Liver (tissue), 8 donors: ENCODE measurements at regions not wholly inside any gene's neighbourhood (a gene's known extent, or its start where the extent isn't known, plus 50 kb on each side); places are given as distances from the start of the nearest gene placed in this dataset.

Experiments
- DNase-seq: peaks from one replicate; pipeline ENCODE4 v3.0.0-alpha.2; 2017; ENCODE audit warnings: low spot score
- H3K27ac ChIP-seq, 2 donors: one replicate each; pipeline ENCODE4 v1.7.0; 2013; ENCODE audit warnings: inconsistent platforms in 2 of 2, low read length in 2 of 2, control low read depth in 1 of 2, low read depth in 1 of 2, mild to moderate bottlenecking in 1 of 2
- H3K27me3 ChIP-seq, 4 donors: one replicate each; pipeline versions ENCODE4 v1.6.1 to v1.7.0; 2013; ENCODE audit warnings: low read length in 3 of 4, inconsistent platforms in 1 of 4, mild to moderate bottlenecking in 1 of 4, moderate library complexity in 1 of 4; ENCODE audit not compliant: control insufficient read depth in 4 of 4, insufficient read depth in 4 of 4
- H3K36me3 ChIP-seq, 4 donors: one replicate each; pipeline versions ENCODE4 v1.6.1 to v1.7.0; 2013; ENCODE audit warnings: low read length in 3 of 4, mild to moderate bottlenecking in 3 of 4, low read depth in 1 of 4, moderate library complexity in 1 of 4; ENCODE audit not compliant: control insufficient read depth in 4 of 4, insufficient read depth in 3 of 4
- H3K4me1 ChIP-seq, 4 donors: one replicate each; pipeline versions ENCODE4 v1.6.1 to v1.7.0; 2013; ENCODE audit warnings: low read length in 3 of 4, mild to moderate bottlenecking in 3 of 4, moderate library complexity in 1 of 4; ENCODE audit not compliant: control insufficient read depth in 4 of 4, insufficient read depth in 4 of 4
- H3K4me3 ChIP-seq, 3 donors: one replicate each; pipeline versions ENCODE4 v1.6.1 to v1.7.0; 2013; ENCODE audit warnings: low read length in 3 of 3, control low read depth in 1 of 3, low read depth in 1 of 3, mild to moderate bottlenecking in 1 of 3
- H3K9ac ChIP-seq, 2 donors: one replicate each; pipeline ENCODE4 v1.7.0; 2013; ENCODE audit warnings: low read length in 2 of 2, mild to moderate bottlenecking in 2 of 2, moderate library complexity in 2 of 2, control low read depth in 1 of 2, low read depth in 1 of 2
- H3K9me3 ChIP-seq, 4 donors: one replicate each; pipeline versions ENCODE4 v1.6.1 to v1.7.0; 2013; ENCODE audit warnings: low read length in 3 of 4; ENCODE audit not compliant: control insufficient read depth in 4 of 4
- EGR1 ChIP-seq, 2 donors: IDR thresholded peaks; 2 replicates each; pipeline ENCODE4 v1.6.1; 2016 to 2018; ENCODE audit warnings: antibody characterized with exemption in 2 of 2, low read depth in 2 of 2
- FOXA2 ChIP-seq: IDR thresholded peaks from 2 replicates; pipeline ENCODE4 v1.6.1; 2016; ENCODE audit warnings: antibody characterized with exemption
- HNF4A ChIP-seq, 2 donors: conservative IDR thresholded peaks; 2 replicates each; pipeline ENCODE4 v1.6.1; 2016; ENCODE audit warnings: antibody characterized with exemption in 2 of 2, mild to moderate bottlenecking in 2 of 2
- HNF4G ChIP-seq: IDR thresholded peaks from 2 replicates; pipeline ENCODE4 v1.6.1; 2016; ENCODE audit warnings: antibody characterized with exemption
- JUND ChIP-seq, 2 donors: IDR thresholded peaks; 2 replicates each; pipeline ENCODE4 v1.6.1; 2016; ENCODE audit warnings: antibody characterized with exemption in 2 of 2
- NR2F2 ChIP-seq: IDR thresholded peaks from 2 replicates; pipeline ENCODE4 v1.6.1; 2016; ENCODE audit warnings: antibody characterized with exemption
- RAD21 ChIP-seq, 2 donors: IDR thresholded peaks; 2 replicates each; pipeline ENCODE4 v1.6.1; 2016; ENCODE audit warnings: antibody characterized with exemption in 2 of 2, mild to moderate bottlenecking in 2 of 2
- RXRA ChIP-seq, 2 donors: IDR thresholded peaks; 2 replicates each; pipeline ENCODE4 v1.6.1; 2017 to 2018; ENCODE audit warnings: antibody characterized with exemption in 2 of 2, mild to moderate bottlenecking in 1 of 2
- SP1 ChIP-seq: IDR thresholded peaks from 2 replicates; pipeline ENCODE4 v1.6.1; 2018; ENCODE audit warnings: antibody characterized with exemption, mild to moderate bottlenecking
- YY1 ChIP-seq: IDR thresholded peaks from 2 replicates; pipeline ENCODE4 v1.6.1; 2016; ENCODE audit warnings: antibody characterized with exemption, mild to moderate bottlenecking
- WGBS: extraction: QIAGEN DNeasy Blood & Tissue Kit; methylation state at CpG from one replicate; pipeline ENCODE4 v1.1.7; 2013; 5-methylcytosine and 5-hydroxymethylcytosine counted together
- TF ChIP-seq, protein P1 (sequence below): IDR thresholded peaks from 2 replicates; pipeline ENCODE4 v1.6.1; 2016; ENCODE audit warnings: antibody characterized with exemption, mild to moderate bottlenecking
- TF ChIP-seq, protein P2 (sequence below): fragments of 150-350 bp; IDR thresholded peaks from 2 replicates; pipeline ENCODE4 v1.5.1; 2017; ENCODE audit warnings: improper control_type of control experiment, low read depth, low read length; ENCODE audit not compliant: missing input control
- TF ChIP-seq, protein P3 (sequence below): IDR thresholded peaks from 2 replicates; pipeline ENCODE4 v1.6.1; 2016; ENCODE audit warnings: antibody characterized with exemption
- TF ChIP-seq, protein P4 (sequence below): IDR thresholded peaks from 2 replicates; pipeline ENCODE4 v1.6.1; 2016; ENCODE audit warnings: antibody characterized with exemption
- donor health status: healthy.
- donor health status: healthy.
- donor health status: healthy.
- donor health status: healthy.
- donor health status: healthy.

GRCh38 chr4:31392923-31393322, 672.8 kb downstream of the PCDH7 start (continued):
- TF ChIP-seq, protein P1, sequence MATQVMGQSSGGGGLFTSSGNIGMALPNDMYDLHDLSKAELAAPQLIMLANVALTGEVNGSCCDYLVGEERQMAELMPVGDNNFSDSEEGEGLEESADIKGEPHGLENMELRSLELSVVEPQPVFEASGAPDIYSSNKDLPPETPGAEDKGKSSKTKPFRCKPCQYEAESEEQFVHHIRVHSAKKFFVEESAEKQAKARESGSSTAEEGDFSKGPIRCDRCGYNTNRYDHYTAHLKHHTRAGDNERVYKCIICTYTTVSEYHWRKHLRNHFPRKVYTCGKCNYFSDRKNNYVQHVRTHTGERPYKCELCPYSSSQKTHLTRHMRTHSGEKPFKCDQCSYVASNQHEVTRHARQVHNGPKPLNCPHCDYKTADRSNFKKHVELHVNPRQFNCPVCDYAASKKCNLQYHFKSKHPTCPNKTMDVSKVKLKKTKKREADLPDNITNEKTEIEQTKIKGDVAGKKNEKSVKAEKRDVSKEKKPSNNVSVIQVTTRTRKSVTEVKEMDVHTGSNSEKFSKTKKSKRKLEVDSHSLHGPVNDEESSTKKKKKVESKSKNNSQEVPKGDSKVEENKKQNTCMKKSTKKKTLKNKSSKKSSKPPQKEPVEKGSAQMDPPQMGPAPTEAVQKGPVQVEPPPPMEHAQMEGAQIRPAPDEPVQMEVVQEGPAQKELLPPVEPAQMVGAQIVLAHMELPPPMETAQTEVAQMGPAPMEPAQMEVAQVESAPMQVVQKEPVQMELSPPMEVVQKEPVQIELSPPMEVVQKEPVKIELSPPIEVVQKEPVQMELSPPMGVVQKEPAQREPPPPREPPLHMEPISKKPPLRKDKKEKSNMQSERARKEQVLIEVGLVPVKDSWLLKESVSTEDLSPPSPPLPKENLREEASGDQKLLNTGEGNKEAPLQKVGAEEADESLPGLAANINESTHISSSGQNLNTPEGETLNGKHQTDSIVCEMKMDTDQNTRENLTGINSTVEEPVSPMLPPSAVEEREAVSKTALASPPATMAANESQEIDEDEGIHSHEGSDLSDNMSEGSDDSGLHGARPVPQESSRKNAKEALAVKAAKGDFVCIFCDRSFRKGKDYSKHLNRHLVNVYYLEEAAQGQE = no peak
- TF ChIP-seq EGR1 (IDR thresholded peaks at IDR 0.05; ENCODE audit: low read depth in 2 of 2) (no peak), HNF4A (conservative IDR thresholded peaks at IDR 0.05) (no peak)

DNA sequence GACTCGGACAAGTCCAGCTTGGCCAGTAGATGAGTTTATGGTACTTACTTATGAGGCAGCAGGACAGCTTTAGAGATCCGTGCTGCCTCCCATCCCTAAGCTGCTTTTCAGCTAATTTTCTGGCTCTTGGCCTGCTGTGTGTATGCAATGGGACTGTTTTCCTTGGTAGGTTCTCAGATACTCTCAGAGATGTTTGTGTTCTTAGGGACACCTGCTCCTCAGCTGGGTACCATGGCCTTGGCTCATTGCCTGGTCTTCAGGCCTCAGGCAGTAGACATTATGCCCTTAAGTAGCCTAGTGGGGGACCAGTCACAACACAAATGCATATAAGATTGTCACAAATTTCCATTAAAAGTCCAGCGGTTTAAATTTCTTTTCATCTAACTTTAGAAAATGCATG, 688.0 kb downstream of the PCDH7 start:
- no peak for DNase-seq
- H3K27ac ChIP-seq = no peak overlapping the region
- TF ChIP-seq RXRA (IDR thresholded peaks at IDR 0.05) (no peak), JUND (IDR thresholded peaks at IDR 0.05) (no peak), SP1 (no peak), NR2F2 (no peak), RAD21 (IDR thresholded peaks at IDR 0.05) (no peak), HNF4A (conservative IDR thresholded peaks at IDR 0.05) (no peak), YY1 (no peak), HNF4G (no peak), FOXA2 (no peak)
- TF ChIP-seq, protein P2, sequence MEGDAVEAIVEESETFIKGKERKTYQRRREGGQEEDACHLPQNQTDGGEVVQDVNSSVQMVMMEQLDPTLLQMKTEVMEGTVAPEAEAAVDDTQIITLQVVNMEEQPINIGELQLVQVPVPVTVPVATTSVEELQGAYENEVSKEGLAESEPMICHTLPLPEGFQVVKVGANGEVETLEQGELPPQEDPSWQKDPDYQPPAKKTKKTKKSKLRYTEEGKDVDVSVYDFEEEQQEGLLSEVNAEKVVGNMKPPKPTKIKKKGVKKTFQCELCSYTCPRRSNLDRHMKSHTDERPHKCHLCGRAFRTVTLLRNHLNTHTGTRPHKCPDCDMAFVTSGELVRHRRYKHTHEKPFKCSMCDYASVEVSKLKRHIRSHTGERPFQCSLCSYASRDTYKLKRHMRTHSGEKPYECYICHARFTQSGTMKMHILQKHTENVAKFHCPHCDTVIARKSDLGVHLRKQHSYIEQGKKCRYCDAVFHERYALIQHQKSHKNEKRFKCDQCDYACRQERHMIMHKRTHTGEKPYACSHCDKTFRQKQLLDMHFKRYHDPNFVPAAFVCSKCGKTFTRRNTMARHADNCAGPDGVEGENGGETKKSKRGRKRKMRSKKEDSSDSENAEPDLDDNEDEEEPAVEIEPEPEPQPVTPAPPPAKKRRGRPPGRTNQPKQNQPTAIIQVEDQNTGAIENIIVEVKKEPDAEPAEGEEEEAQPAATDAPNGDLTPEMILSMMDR = no peak
- TF ChIP-seq, protein P3, sequence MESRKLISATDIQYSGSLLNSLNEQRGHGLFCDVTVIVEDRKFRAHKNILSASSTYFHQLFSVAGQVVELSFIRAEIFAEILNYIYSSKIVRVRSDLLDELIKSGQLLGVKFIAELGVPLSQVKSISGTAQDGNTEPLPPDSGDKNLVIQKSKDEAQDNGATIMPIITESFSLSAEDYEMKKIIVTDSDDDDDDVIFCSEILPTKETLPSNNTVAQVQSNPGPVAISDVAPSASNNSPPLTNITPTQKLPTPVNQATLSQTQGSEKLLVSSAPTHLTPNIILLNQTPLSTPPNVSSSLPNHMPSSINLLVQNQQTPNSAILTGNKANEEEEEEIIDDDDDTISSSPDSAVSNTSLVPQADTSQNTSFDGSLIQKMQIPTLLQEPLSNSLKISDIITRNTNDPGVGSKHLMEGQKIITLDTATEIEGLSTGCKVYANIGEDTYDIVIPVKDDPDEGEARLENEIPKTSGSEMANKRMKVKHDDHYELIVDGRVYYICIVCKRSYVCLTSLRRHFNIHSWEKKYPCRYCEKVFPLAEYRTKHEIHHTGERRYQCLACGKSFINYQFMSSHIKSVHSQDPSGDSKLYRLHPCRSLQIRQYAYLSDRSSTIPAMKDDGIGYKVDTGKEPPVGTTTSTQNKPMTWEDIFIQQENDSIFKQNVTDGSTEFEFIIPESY = no peak
- TF ChIP-seq, protein P4, sequence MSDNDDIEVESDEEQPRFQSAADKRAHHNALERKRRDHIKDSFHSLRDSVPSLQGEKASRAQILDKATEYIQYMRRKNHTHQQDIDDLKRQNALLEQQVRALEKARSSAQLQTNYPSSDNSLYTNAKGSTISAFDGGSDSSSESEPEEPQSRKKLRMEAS = no peak
- TF ChIP-seq, protein P1 = no peak
- H3K9ac ChIP-seq = no peak overlapping the region
- H3K4me1 ChIP-seq = no peaks in the 10 kb centered on the region
- H3K36me3 ChIP-seq = no peaks in the 10 kb centered on the region
- no peak overlapping the region for H3K4me3 ChIP-seq
- WGBS = 70% methylated on average over 3 of the region's 3 CpGs
- no peaks in the 10 kb centered on the region for H3K9me3 ChIP-seq
- H3K27me3 ChIP-seq = no peaks in the 10 kb centered on the region
